HepG2 (cell line): ENCODE measurements at regions not wholly inside any gene's neighbourhood (a gene's known extent, or its start where the extent isn't known, plus 50 kb on each side); places are given as distances from the start of the nearest gene placed in this dataset.

Experiments
- AGO1 ChIP-seq: fragments of 200-400 bp; formaldehyde crosslinking; IDR thresholded peaks from 2 replicates; pipeline ENCODE4 v1.6.1; 2017; ENCODE audit warnings: mild to moderate bottlenecking, low read depth, low read length, moderate library complexity; ENCODE audit not compliant: poor library complexity, severe bottlenecking
- ATF6 ChIP-seq: sonication (generic); formaldehyde crosslinking; conservative IDR thresholded peaks from 2 replicates; pipeline ENCODE4 v1.4.0; 2020; ENCODE audit warnings: missing genetic modification reagents
- CERS6 ChIP-seq: sonication (generic); formaldehyde crosslinking; IDR thresholded peaks from 2 replicates; pipeline ENCODE4 v1.5.0; 2020; ENCODE audit warnings: missing genetic modification reagents
- FOXO4 ChIP-seq: sonication (generic); formaldehyde crosslinking; conservative IDR thresholded peaks from 2 replicates; pipeline ENCODE4 v1.8.1; 2023; ENCODE audit warnings: missing genetic modification reagents
- HNF4A ChIP-seq: sonication (generic); formaldehyde crosslinking; IDR thresholded peaks from 2 replicates; pipeline ENCODE4 v1.4.0; 2020; ENCODE audit warnings: missing genetic modification reagents
- IRF2 ChIP-seq: IDR thresholded peaks from 2 replicates; pipeline ENCODE4 v1.6.1; 2018; ENCODE audit warnings: missing genetic modification reagents, missing compliant biosample characterization
- RARG ChIP-seq: sonication (generic); formaldehyde crosslinking; IDR thresholded peaks from 2 replicates; pipeline ENCODE4 v1.4.0; 2020; ENCODE audit warnings: low read depth, mild to moderate bottlenecking, missing genetic modification reagents
- TCF12 ChIP-seq, 2 experiments: fragments of 450-650 bp in 1 of 2; sonication (generic) in 1 of 2; formaldehyde crosslinking in 1 of 2; IDR thresholded peaks; 2 replicates each; pipeline versions ENCODE4 v1.6.1 to v1.8.0; 2017 to 2022; ENCODE audit warnings: antibody characterized with exemption in 1 of 2, mild to moderate bottlenecking in 1 of 2, missing genetic modification reagents in 1 of 2, moderate library complexity in 1 of 2
- TCF7 ChIP-seq: sonication (generic); IDR thresholded peaks from 2 replicates; pipeline ENCODE4 v1.6.1; 2016; ENCODE audit warnings: antibody characterized with exemption, low read depth
- TFDP2 ChIP-seq: sonication (generic); formaldehyde crosslinking; IDR thresholded peaks from 2 replicates; pipeline ENCODE4 v1.4.0; 2020; ENCODE audit warnings: missing genetic modification reagents
- WIZ ChIP-seq: sonication (generic); formaldehyde crosslinking; IDR thresholded peaks from 2 replicates; pipeline ENCODE4 v1.5.1; 2020; ENCODE audit warnings: mild to moderate bottlenecking, missing genetic modification reagents
- ZBTB40 ChIP-seq, 2 experiments: fragments of 450-650 bp in 1 of 2; sonication (generic) in 1 of 2; formaldehyde crosslinking in 1 of 2; IDR thresholded peaks; 2 replicates each; pipeline versions ENCODE4 v1.6.1 to v1.8.0; 2016 to 2022; ENCODE audit warnings: antibody characterized with exemption in 1 of 2, mild to moderate bottlenecking in 1 of 2, missing genetic modification reagents in 1 of 2
- ZMYM4 ChIP-seq: sonication (generic); formaldehyde crosslinking; IDR thresholded peaks from 2 replicates; pipeline ENCODE4 v1.8.1; 2023; ENCODE audit warnings: mild to moderate bottlenecking, missing genetic modification reagents
- ZNF567 ChIP-seq: sonication (generic); formaldehyde crosslinking; IDR thresholded peaks from 2 replicates; pipeline ENCODE4 v1.8.1; 2023; ENCODE audit warnings: mild to moderate bottlenecking, missing genetic modification reagents, borderline replicate concordance
- ZNF644 ChIP-seq: IDR thresholded peaks from 2 replicates; pipeline ENCODE4 v1.6.1; 2016; ENCODE audit warnings: low read depth

- no peak for TF ChIP-seq ZBTB40 (IDR thresholded peaks at IDR 0.05)
- TF ChIP-seq ZBTB40 (CRISPR knock-in tag; IDR thresholded peaks at IDR 0.05) = peak; percentile 52; the same call in 1 of the 2 replicates
- no peak for TF ChIP-seq AGO1
- TF ChIP-seq WIZ = no peak
- no peak for TF ChIP-seq CERS6
- no peak for TF ChIP-seq TFDP2
- TF ChIP-seq IRF2 (CRISPR knock-in tag) = peak; percentile 71
- no peak for TF ChIP-seq RARG (CRISPR knock-in tag)
- TF ChIP-seq HNF4A (CRISPR knock-in tag) = peak; percentile 94
- TF ChIP-seq TCF12 (IDR thresholded peaks at IDR 0.05) = no peak
- TF ChIP-seq TCF12 (CRISPR knock-in tag; IDR thresholded peaks at IDR 0.05) = no peak
- peak; percentile 96 for TF ChIP-seq ZNF644 (CRISPR knock-in tag)
- no peak for TF ChIP-seq FOXO4 (CRISPR knock-in tag)
- TF ChIP-seq ZNF567 (CRISPR knock-in tag) = no peak
- TF ChIP-seq TCF7 = no peak; the same call in 1 of the 2 replicates
- no peak for TF ChIP-seq ZMYM4 (CRISPR knock-in tag)
- no peak for TF ChIP-seq ATF6
Measured at GRCh38 chr3:43178891-43179366, 73.0 kb upstream of the POMGNT2 start (continued).
